GM12878 (cell line): ENCODE measurements at regions not wholly inside any gene's neighbourhood (a gene's known extent, or its start where the extent isn't known, plus 50 kb on each side); places are given as distances from the start of the nearest gene placed in this dataset.

Source experiments
- ATAC-seq: fragments of 200-7000 bp; cut with Tn5 transposase; 3 replicates; pipeline ENCODE4 v1.9.1; 2020; ENCODE audit warnings: mild to moderate bottlenecking, moderate library complexity
- BruUV-seq: library from RNA; stranded (reverse); fragments of 400-500 nt; replicated peaks from 2 replicates; lab custom pipeline; 2021; lab: Mats Ljungman, UMichigan
- CTCF ChIA-PET: fragments of 300-600 bp; sonication (Branson Sonifier 250); formaldehyde crosslinking; extraction: SDS; loops from one replicate; lab custom pipeline; 2021; ENCODE audit warnings: inconsistent platforms; lab: Yijun Ruan, JAX
- POLR2A ChIA-PET: fragments of 350-600 bp; formaldehyde crosslinking; extraction: SDS; loops from one replicate; lab custom pipeline; 2021; ENCODE audit warnings: inconsistent platforms; lab: Charles Lee
- RAD21 ChIA-PET: fragments of 300-600 bp; sonication (Branson Sonifier 250); formaldehyde crosslinking; loops from one replicate; lab custom pipeline; 2023; ENCODE audit warnings: antibody characterized with exemption; ENCODE audit not compliant: unreplicated experiment; lab: Charles Lee
- SMC1A ChIA-PET: fragments of 300-600 bp; sonication (Branson Sonifier 250); formaldehyde crosslinking; loops from one replicate; lab custom pipeline; 2023; ENCODE audit not compliant: unreplicated experiment, uncharacterized antibody; lab: Charles Lee
- DNase-seq: peaks from one replicate; pipeline ENCODE4 v3.0.0-alpha.2; 2011; ENCODE audit warnings: low read depth, low spot score
- FAIRE-seq: peaks from 3 replicates; lab custom pipeline; 2011; peaks lifted over from hg19 to GRCh38; lab: Jason Lieb, UNC
- H2AFZ ChIP-seq: 2 replicates; pipeline ENCODE4 v1.6.0; 2011; ENCODE audit warnings: low read depth, low read length, control low read depth; ENCODE audit not compliant: control insufficient read depth
- H3K27ac ChIP-seq: 2 replicates; pipeline ENCODE4 v1.5.1; 2011; ENCODE audit warnings: control low read depth; ENCODE audit not compliant: control insufficient read depth, insufficient read depth
- H3K27me3 ChIP-seq, 2 experiments: replicated peaks in 1 of 2; 2 replicates each; pipeline versions ENCODE4 v1.6.0 to v1.6.1; 2011; ENCODE audit warnings: low read length in 1 of 2; ENCODE audit not compliant: control insufficient read depth in 2 of 2, insufficient read depth in 2 of 2
- H3K36me3 ChIP-seq, 2 experiments: 2 replicates each; pipeline ENCODE4 v1.5.1; 2011; ENCODE audit warnings: low read length in 1 of 2; ENCODE audit not compliant: control insufficient read depth in 2 of 2, insufficient read depth in 2 of 2
- H3K4me1 ChIP-seq: 2 replicates; pipeline ENCODE4 v1.6.1; 2011; ENCODE audit warnings: mild to moderate bottlenecking, low read length, moderate library complexity, mixed read lengths; ENCODE audit not compliant: control insufficient read depth, insufficient read depth
- H3K4me2 ChIP-seq: 2 replicates; pipeline ENCODE4 v1.6.0; 2011; ENCODE audit warnings: control low read depth; ENCODE audit not compliant: control insufficient read depth, insufficient read depth
- H3K4me3 ChIP-seq: fragments of 200-600 bp; sonication (generic); 2 replicates; pipeline ENCODE4 v1.5.1; 2016
- H3K79me2 ChIP-seq: 2 replicates; pipeline ENCODE4 v1.6.0; 2011; ENCODE audit warnings: low read length; ENCODE audit not compliant: control insufficient read depth, insufficient read depth
- H3K9ac ChIP-seq: 2 replicates; pipeline ENCODE4 v1.8.0; 2011; ENCODE audit warnings: low read length, control low read depth, mixed read lengths; ENCODE audit not compliant: control insufficient read depth, insufficient read depth
- H3K9me3 ChIP-seq: replicated peaks from 3 replicates; pipeline ENCODE4 v1.5.1; 2011; ENCODE audit warnings: mild to moderate bottlenecking, low read length; ENCODE audit not compliant: control insufficient read depth, insufficient read depth
- H4K20me1 ChIP-seq: 2 replicates; pipeline ENCODE4 v1.6.0; 2011; ENCODE audit not compliant: control insufficient read depth, insufficient read depth
- CHD4 ChIP-seq: fragments of 200-600 bp; sonication (generic); IDR thresholded peaks from 2 replicates; pipeline ENCODE4 v1.6.1; 2016; ENCODE audit warnings: mild to moderate bottlenecking
- MTA2 ChIP-seq: fragments of 450-650 bp; IDR thresholded peaks from 2 replicates; pipeline ENCODE4 v1.6.1; 2016; ENCODE audit warnings: low read depth, mild to moderate bottlenecking, moderate library complexity
- NFYB ChIP-seq: IDR thresholded peaks from 2 replicates; pipeline ENCODE4 v1.6.1; 2011; ENCODE audit warnings: low read depth, mild to moderate bottlenecking, low read length, improper control_type of control experiment, moderate library complexity; ENCODE audit not compliant: insufficient read depth
- RB1 ChIP-seq: fragments of 450-650 bp; formaldehyde crosslinking; IDR thresholded peaks from 2 replicates; pipeline ENCODE4 v1.6.1; 2017; ENCODE audit warnings: mild to moderate bottlenecking, borderline replicate concordance
- SIN3A ChIP-seq: IDR thresholded peaks from 2 replicates; pipeline ENCODE4 v1.6.1; 2012; ENCODE audit warnings: low read depth, low read length, improper control_type of control experiment
- WRNIP1 ChIP-seq: IDR thresholded peaks from 2 replicates; pipeline ENCODE4 v1.6.1; 2011; ENCODE audit warnings: low read depth, low read length, improper control_type of control experiment, borderline replicate concordance
- ZNF592 ChIP-seq: fragments of 450-650 bp; IDR thresholded peaks from 2 replicates; pipeline ENCODE4 v1.6.1; 2017; ENCODE audit warnings: mild to moderate bottlenecking, moderate library complexity
- WGBS: methylation state at CpG from one replicate; pipeline ENCODE4 v1.1.6; 2016; ENCODE audit warnings: low lambda C conversion rate; ENCODE audit not compliant: insufficient replicate concordance, insufficient coverage; ENCODE audit errors: missing lambda C conversion rate; 5-methylcytosine and 5-hydroxymethylcytosine counted together
- in situ Hi-C: fragments of 300-500 bp; cut with MboI; formaldehyde crosslinking; loops from 9 replicates; pipeline ENCODE4 v1.14.3; 2018; ENCODE audit warnings: mixed read lengths
- intact Hi-C: fragments of 100-400 bp; cut with micrococcal nuclease; formaldehyde crosslinking; loops from one replicate; pipeline ENCODE4 v1.14.2; 2022; ENCODE audit not compliant: unreplicated experiment

- TF ChIP-seq NFYB, result no peak
Observed at GRCh38 chr13:104404325-104404724, 1338.1 kb upstream of the SLC10A2 start (continued).

- H4K20me1 ChIP-seq, result no peaks in the 10 kb centered on the region
- H3K9me3 ChIP-seq, result no peaks in the 10 kb centered on the region
- H3K36me3 ChIP-seq, result no peaks in the 10 kb centered on the region
- no peak for ATAC-seq
- TF ChIP-seq CHD4 (no peak), WRNIP1 (no peak), SIN3A (no peak), ZNF592 (no peak), MTA2 (no peak), RB1 (no peak)
- RAD21 ChIA-PET, result no interaction called here
- no peak for DNase-seq
- FAIRE-seq, result no peak
- no peak overlapping the region for H2AFZ ChIP-seq
- no peak overlapping the region for H3K4me2 ChIP-seq
- POLR2A ChIA-PET, result no interaction called here
- H3K79me2 ChIP-seq, result no peaks in the 10 kb centered on the region
- H3K4me3 ChIP-seq, result no peak overlapping the region
- WGBS, result 39% methylated on average over 2 of the region's 2 CpGs
- CTCF ChIA-PET, result no interaction called here
- H3K27me3 ChIP-seq, result no peaks in the 10 kb centered on the region
- no peak overlapping the region for H3K27ac ChIP-seq
- in situ Hi-C loops, result no loop called here
- SMC1A ChIA-PET, result no interaction called here
- intact Hi-C loops, result no loop called here
- no TSS peak for BruUV-seq
- H3K9ac ChIP-seq, result no peak overlapping the region
- H3K4me1 ChIP-seq, result no peaks in the 10 kb centered on the region
Observed at GRCh38 chr13:104389691-104390090, 1323.5 kb upstream of the SLC10A2 start.
